Neural crest cell (in vitro differentiated cells): ENCODE measurements at regions not wholly inside any gene's neighbourhood (a gene's known extent, or its start where the extent isn't known, plus 50 kb on each side); places are given as distances from the start of the nearest gene placed in this dataset.

Source experiments
- DNase-seq: peaks from one replicate; pipeline ENCODE4 v3.0.0; 2021; ENCODE audit warnings: low read depth, mixed read lengths, low spot score
- H3K27ac Mint-ChIP-seq: one replicate; pipeline ENCODE4 v1.8.0; 2021; ENCODE audit warnings: mild to moderate bottlenecking, mixed read lengths; ENCODE audit not compliant: unreplicated experiment
- H3K27me3 Mint-ChIP-seq: 2 replicates; pipeline ENCODE4 v1.8.0; 2021; ENCODE audit warnings: low read depth, mild to moderate bottlenecking, mixed read lengths
- H3K36me3 Mint-ChIP-seq: 2 replicates; pipeline ENCODE4 v1.8.0; 2021; ENCODE audit warnings: low read depth, mild to moderate bottlenecking, mixed read lengths
- H3K4me1 Mint-ChIP-seq: 2 replicates; pipeline ENCODE4 v1.8.0; 2021; ENCODE audit warnings: mixed read lengths
- H3K4me3 Mint-ChIP-seq: one replicate; pipeline ENCODE4 v1.8.0; 2021; ENCODE audit warnings: mild to moderate bottlenecking, mixed read lengths
- H3K9me3 Mint-ChIP-seq: 2 replicates; pipeline ENCODE4 v1.8.0; 2021; ENCODE audit warnings: mixed read lengths
- TF ChIP-seq, protein P1 (sequence below): fragments of 200-600 bp; sonication (generic); conservative IDR thresholded peaks from 2 replicates; pipeline ENCODE4 v1.5.0; 2021; ENCODE audit warnings: antibody characterized with exemption, mild to moderate bottlenecking

DNA sequence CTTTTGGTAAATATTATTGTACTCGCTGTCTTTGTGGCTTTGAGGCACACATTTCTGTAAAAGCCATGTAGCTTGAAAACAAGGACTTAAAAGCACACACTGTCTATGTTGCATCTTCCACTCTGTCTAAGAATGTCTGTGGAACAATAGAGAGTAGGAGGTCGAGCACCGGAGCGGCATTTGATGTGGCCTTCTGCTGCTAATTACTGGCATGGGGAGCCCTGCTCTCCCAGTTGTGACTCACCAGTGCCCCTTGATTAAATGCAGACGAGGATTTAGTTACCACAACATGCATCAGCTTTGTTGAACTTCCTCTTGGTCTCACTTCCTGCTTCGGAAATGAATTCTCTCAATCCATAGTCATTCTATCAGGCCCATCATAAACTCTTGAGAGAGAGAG, 680.7 kb upstream of the SLC35B3 start:
- no peaks in the 10 kb centered on the region for H3K36me3 Mint-ChIP-seq
- H3K27ac Mint-ChIP-seq = no peak overlapping the region
- H3K9me3 Mint-ChIP-seq = no peaks in the 10 kb centered on the region
- H3K4me3 Mint-ChIP-seq = no peak overlapping the region
- peaks cover 5% of the 10 kb centered on the region for H3K4me1 Mint-ChIP-seq
- no peak for DNase-seq
- TF ChIP-seq, protein P1, sequence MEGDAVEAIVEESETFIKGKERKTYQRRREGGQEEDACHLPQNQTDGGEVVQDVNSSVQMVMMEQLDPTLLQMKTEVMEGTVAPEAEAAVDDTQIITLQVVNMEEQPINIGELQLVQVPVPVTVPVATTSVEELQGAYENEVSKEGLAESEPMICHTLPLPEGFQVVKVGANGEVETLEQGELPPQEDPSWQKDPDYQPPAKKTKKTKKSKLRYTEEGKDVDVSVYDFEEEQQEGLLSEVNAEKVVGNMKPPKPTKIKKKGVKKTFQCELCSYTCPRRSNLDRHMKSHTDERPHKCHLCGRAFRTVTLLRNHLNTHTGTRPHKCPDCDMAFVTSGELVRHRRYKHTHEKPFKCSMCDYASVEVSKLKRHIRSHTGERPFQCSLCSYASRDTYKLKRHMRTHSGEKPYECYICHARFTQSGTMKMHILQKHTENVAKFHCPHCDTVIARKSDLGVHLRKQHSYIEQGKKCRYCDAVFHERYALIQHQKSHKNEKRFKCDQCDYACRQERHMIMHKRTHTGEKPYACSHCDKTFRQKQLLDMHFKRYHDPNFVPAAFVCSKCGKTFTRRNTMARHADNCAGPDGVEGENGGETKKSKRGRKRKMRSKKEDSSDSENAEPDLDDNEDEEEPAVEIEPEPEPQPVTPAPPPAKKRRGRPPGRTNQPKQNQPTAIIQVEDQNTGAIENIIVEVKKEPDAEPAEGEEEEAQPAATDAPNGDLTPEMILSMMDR = no peak
- H3K27me3 Mint-ChIP-seq = peaks cover 86% of the 10 kb centered on the region

DNA sequence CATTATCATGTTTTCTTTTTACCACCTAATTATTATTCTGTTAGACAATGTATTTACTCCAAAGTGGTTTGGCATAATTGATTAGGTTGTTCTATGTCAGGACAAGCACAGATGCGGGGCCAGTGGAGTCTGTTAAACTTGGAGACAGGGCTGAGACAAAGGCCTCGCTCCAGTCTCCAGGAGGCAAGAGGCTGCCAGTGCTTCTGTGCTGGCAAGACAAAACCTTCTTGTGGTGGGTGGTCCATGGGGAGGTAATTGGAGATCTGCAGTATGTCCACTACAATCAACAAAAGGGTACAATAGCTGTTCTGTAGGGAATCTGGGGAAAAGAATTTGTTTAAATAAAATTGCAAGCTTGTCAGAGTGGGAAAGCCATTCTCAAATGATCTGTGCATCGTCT, 677.2 kb upstream of the SLC35B3 start:
- DNase-seq = no peak
- Mint-ChIP-seq H3K4me3 (no peak overlapping the region), H3K4me1 (peaks cover 5% of the 10 kb centered on the region), H3K9me3 (no peaks in the 10 kb centered on the region), H3K36me3 (no peaks in the 10 kb centered on the region), H3K27ac (no peak overlapping the region), H3K27me3 (peaks cover 92% of the 10 kb centered on the region)
- TF ChIP-seq, protein P1 = no peak

DNA sequence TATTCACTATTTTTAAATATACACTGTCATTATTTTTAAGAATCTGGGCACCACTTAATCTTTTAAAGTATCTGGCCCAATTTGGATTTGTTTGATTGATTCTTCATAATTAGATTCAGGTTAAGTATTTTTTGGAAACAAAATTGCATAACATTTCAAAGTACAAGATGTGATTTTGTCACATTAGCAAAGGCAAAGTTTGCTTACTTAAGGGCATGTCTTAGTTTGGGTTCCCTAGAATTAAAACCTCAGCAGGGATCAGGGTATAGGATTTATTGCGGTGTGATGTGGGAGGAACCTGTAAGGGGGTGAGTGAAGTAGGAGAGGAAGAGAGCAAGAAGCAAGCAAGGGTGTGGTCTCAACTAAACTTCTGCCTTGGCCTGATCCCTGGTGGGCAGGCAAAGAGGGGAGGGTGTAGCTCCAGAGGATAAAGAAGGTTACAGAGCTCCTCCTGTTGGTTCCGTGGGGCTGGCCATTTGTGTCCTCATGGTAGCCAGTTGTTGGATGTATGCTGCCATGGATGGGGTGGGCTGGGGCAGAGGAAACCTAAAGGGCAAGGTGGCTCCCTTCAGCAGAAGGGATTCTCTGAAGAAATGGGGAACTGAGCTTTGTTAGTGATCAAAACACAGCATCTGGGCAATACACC, 668.7 kb upstream of the SLC35B3 start:
- H3K9me3 Mint-ChIP-seq = peaks cover 3% of the 10 kb centered on the region

DNA sequence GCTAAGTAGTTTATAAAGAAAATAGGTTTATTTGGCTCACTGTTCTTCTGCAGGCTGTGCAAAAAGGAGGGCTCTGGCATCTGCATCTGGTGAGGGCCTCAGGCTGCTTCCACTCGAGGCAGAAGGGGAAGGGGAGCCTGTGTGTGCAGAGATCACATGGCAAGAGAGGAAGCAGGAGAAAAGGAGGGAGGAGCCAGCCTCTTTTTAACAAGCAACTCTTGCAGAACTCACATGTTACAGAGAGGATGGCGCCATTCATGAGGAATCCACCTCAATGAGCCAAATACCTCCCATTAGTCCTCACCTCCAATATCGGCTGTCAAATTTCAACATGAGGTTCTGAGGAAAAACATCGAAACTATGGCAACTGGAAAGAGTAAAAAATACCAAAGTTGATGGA, 666.6 kb upstream of the SLC35B3 start:
- H3K36me3 Mint-ChIP-seq = no peaks in the 10 kb centered on the region

More for the DNA sequence above, 668.7 kb upstream of the SLC35B3 start:
- Mint-ChIP-seq H3K4me3 (no peak overlapping the region), H3K27ac (no peak overlapping the region), H3K27me3 (peaks cover 94% of the 10 kb centered on the region), H3K4me1 (no peaks in the 10 kb centered on the region), H3K36me3 (no peaks in the 10 kb centered on the region)
- TF ChIP-seq, protein P1 = no peak
- DNase-seq = no peak

DNA sequence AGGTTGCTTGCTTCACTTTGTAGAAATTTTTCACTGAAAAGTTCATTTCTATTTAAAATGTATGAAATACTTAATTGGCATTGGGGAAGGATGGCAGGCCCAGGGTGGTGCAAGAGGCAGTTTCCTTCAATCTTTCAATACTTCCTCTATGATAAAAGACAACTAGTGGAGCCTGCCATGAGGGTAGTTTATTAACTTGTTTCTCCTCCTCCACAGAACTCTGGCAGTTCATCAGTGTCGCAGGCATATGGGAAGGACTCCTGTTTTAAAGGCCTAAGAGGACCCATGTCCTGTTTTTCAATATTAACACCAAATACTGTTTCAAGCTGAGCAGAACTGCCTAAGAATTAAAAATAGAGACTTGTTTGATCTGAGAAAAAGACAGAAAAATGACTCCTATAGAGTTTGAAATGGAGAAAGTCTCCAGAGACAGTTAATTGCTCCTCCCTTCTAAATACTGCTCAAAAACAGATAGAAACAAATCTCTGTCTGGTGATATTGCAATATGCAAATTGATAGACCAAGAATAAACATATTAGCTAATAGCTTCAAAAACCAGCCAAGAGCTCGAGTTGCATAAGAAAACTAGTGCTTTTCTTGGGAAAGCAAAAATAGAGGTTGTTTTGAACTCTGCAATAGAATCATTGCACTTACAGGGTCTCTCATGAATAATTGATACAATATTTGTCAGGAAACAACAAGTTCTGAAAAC, 665.7 kb upstream of the SLC35B3 start:
- no peaks in the 10 kb centered on the region for H3K36me3 Mint-ChIP-seq
- TF ChIP-seq, protein P1 = no peak
- H3K9me3 Mint-ChIP-seq = peaks cover 3% of the 10 kb centered on the region
- no peak overlapping the region for H3K4me3 Mint-ChIP-seq
- no peak overlapping the region for H3K27ac Mint-ChIP-seq
- H3K4me1 Mint-ChIP-seq = peaks cover 14% of the 10 kb centered on the region
- H3K27me3 Mint-ChIP-seq = peaks cover 89% of the 10 kb centered on the region
- DNase-seq = no peak

More for the DNA sequence above, 666.6 kb upstream of the SLC35B3 start:
- H3K9me3 Mint-ChIP-seq = peaks cover 3% of the 10 kb centered on the region
- no peak overlapping the region for H3K4me3 Mint-ChIP-seq
- peaks cover 87% of the 10 kb centered on the region for H3K27me3 Mint-ChIP-seq
- H3K4me1 Mint-ChIP-seq = peaks cover 5% of the 10 kb centered on the region
- no peak overlapping the region for H3K27ac Mint-ChIP-seq
- no peak for DNase-seq
- TF ChIP-seq, protein P1 = no peak
